HepG2 (cell line): ENCODE measurements at regions not wholly inside any gene's neighbourhood (a gene's known extent, or its start where the extent isn't known, plus 50 kb on each side); places are given as distances from the start of the nearest gene placed in this dataset.

Experiments
- ATAC-seq: fragments of 200-7000 bp; cut with Tn5 transposase; 3 replicates; pipeline ENCODE4 v1.9.1; 2020; ENCODE audit warnings: mild to moderate bottlenecking, moderate library complexity
- BruUV-seq: library from RNA; stranded (reverse); fragments of 400-500 nt; replicated peaks from 2 replicates; lab custom pipeline; 2021; lab: Mats Ljungman, UMichigan
- CTCF ChIA-PET: fragments of 300-600 bp; formaldehyde crosslinking; extraction: SDS; loops from one replicate; lab custom pipeline; 2021; ENCODE audit warnings: low total read pairs, inconsistent platforms, low intra/inter-chr PET ratio; lab: Yijun Ruan, JAX
- POLR2A ChIA-PET: fragments of 350-600 bp; sonication (Branson Sonifier 250); formaldehyde crosslinking; loops from one replicate; lab custom pipeline; 2020; ENCODE audit warnings: antibody characterized with exemption, inconsistent platforms; lab: Yijun Ruan, JAX
- DNase-seq: peaks from one replicate; pipeline ENCODE4 v3.0.0-alpha.2; 2015; ENCODE audit warnings: low spot score
- FAIRE-seq: peaks from 3 replicates; lab custom pipeline; 2011; peaks lifted over from hg19 to GRCh38; lab: Jason Lieb, UNC
- H2AFZ ChIP-seq: one replicate; pipeline ENCODE4 v1.6.1; 2011; ENCODE audit warnings: low read length, inconsistent platforms
- H3K27ac ChIP-seq: fragments of 300-600 bp; 3 replicates; pipeline ENCODE4 v1.8.0; 2011; ENCODE audit warnings: mixed run types, mild to moderate bottlenecking, mixed read lengths, low read length, inconsistent platforms; ENCODE audit not compliant: insufficient read depth; ENCODE audit errors: extremely low read length
- H3K27me3 ChIP-seq, 2 experiments: fragments of 200-600 bp in 1 of 2; 2 replicates in 1 of 2; 3 replicates in 1 of 2; pipeline versions ENCODE4 v1.6.0 to v1.8.0; 2011; ENCODE audit warnings: low read length in 2 of 2, mild to moderate bottlenecking in 2 of 2, moderate library complexity in 2 of 2, inconsistent platforms in 1 of 2; ENCODE audit not compliant: insufficient read depth in 2 of 2, control insufficient read depth in 1 of 2
- H3K36me3 ChIP-seq, 2 experiments: fragments of 200-600 bp in 1 of 2; replicated peaks in 1 of 2; 2 replicates in 1 of 2; 3 replicates in 1 of 2; pipeline versions ENCODE4 v1.5.1 to v1.8.0; 2011; ENCODE audit warnings: low read length in 2 of 2, inconsistent platforms in 1 of 2; ENCODE audit not compliant: insufficient read depth in 2 of 2, control insufficient read depth in 1 of 2
- H3K4me1 ChIP-seq: 2 replicates; pipeline ENCODE4 v1.5.1; 2012; ENCODE audit warnings: low read length, inconsistent platforms; ENCODE audit not compliant: insufficient read depth
- H3K4me2 ChIP-seq: 2 replicates; pipeline ENCODE4 v1.6.0; 2011; ENCODE audit warnings: low read depth, low read length, inconsistent platforms
- H3K4me3 ChIP-seq, 3 experiments: fragments of 200-600 bp in 1 of 3; sonication (generic), shearing (Covaris generic) in 1 of 3; replicated peaks in 1 of 3; 2 replicates each; pipeline ENCODE4 v1.5.1; 2011 to 2016; ENCODE audit warnings: low read length in 3 of 3, inconsistent platforms in 2 of 3, low read depth in 2 of 3, mild to moderate bottlenecking in 2 of 3, control low read depth in 1 of 3, mixed read lengths in 1 of 3; ENCODE audit not compliant: insufficient read depth in 1 of 3
- H3K79me2 ChIP-seq: one replicate; pipeline ENCODE4 v1.6.1; 2011; ENCODE audit warnings: low read length, inconsistent platforms; ENCODE audit not compliant: insufficient read depth
- H3K9ac ChIP-seq: 2 replicates; pipeline ENCODE4 v1.6.0; 2011; ENCODE audit warnings: mild to moderate bottlenecking, low read depth, low read length, inconsistent platforms; ENCODE audit not compliant: insufficient read depth
- H3K9me3 ChIP-seq: 2 replicates; pipeline ENCODE4 v1.5.1; 2012; ENCODE audit warnings: mild to moderate bottlenecking, low read length
- H4K20me1 ChIP-seq: 2 replicates; pipeline ENCODE4 v1.6.0; 2011; ENCODE audit warnings: inconsistent platforms, mild to moderate bottlenecking, low read length, moderate library complexity; ENCODE audit not compliant: insufficient read depth
- ARID4A ChIP-seq: sonication (generic); formaldehyde crosslinking; IDR thresholded peaks from 2 replicates; pipeline ENCODE4 v1.5.0; 2020; ENCODE audit warnings: mild to moderate bottlenecking, missing genetic modification reagents, borderline replicate concordance
- KLF16 ChIP-seq, 2 experiments: sonication (generic) in 1 of 2; formaldehyde crosslinking in 1 of 2; IDR thresholded peaks; 2 replicates each; pipeline versions ENCODE4 v1.6.1 to v1.8.0; 2016 to 2023; ENCODE audit warnings: missing genetic modification reagents in 2 of 2, missing compliant biosample characterization in 1 of 2
- TRAFD1 ChIP-seq: sonication (generic); formaldehyde crosslinking; IDR thresholded peaks from 2 replicates; pipeline ENCODE4 v1.5.1; 2020; ENCODE audit warnings: missing genetic modification reagents, mild to moderate bottlenecking, borderline replicate concordance
- ZNF275 ChIP-seq: sonication (generic); formaldehyde crosslinking; IDR thresholded peaks from 2 replicates; pipeline ENCODE4 v1.8.0; 2022; ENCODE audit warnings: missing genetic modification reagents, mild to moderate bottlenecking, inconsistent platforms, borderline replicate concordance
- ZNF350 ChIP-seq: sonication (generic); formaldehyde crosslinking; IDR thresholded peaks from 2 replicates; pipeline ENCODE4 v1.4.0; 2020; ENCODE audit warnings: mild to moderate bottlenecking, low read depth, missing genetic modification reagents, borderline replicate concordance
- ZNF549 ChIP-seq: sonication (generic); formaldehyde crosslinking; IDR thresholded peaks from 2 replicates; pipeline ENCODE4 v1.5.0; 2020; ENCODE audit warnings: missing genetic modification reagents
- WGBS: methylation state at CpG from one replicate; pipeline ENCODE4 v1.1.6; 2017; ENCODE audit warnings: low lambda C conversion rate; 5-methylcytosine and 5-hydroxymethylcytosine counted together
- in situ Hi-C: cut with HindIII; loops from 2 replicates; pipeline ENCODE4 v1.10.0; 2017; ENCODE audit warnings: low pct_unique_long_range_greater_than_20kb; ENCODE audit not compliant: extremely low pct_ligation_motif_present
- intact Hi-C: fragments of 100-400 bp; cut with micrococcal nuclease; formaldehyde crosslinking; loops from one replicate; pipeline ENCODE4 v1.10.0; 2022; ENCODE audit not compliant: unreplicated experiment
- TF ChIP-seq, protein P1 (sequence below): sonication (generic); formaldehyde crosslinking; IDR thresholded peaks from 2 replicates; pipeline ENCODE4 v1.5.1; 2020; ENCODE audit warnings: mild to moderate bottlenecking, missing genetic modification reagents, moderate library complexity
- TF ChIP-seq, protein P2 (sequence below): sonication (generic); formaldehyde crosslinking; IDR thresholded peaks from 2 replicates; pipeline ENCODE4 v1.4.0; 2020; ENCODE audit warnings: missing genetic modification reagents
- TF ChIP-seq, protein P3 (sequence below): sonication (generic); formaldehyde crosslinking; IDR thresholded peaks from 2 replicates; pipeline ENCODE4 v1.5.0; 2020; ENCODE audit warnings: mild to moderate bottlenecking, missing genetic modification reagents, moderate library complexity

DNA sequence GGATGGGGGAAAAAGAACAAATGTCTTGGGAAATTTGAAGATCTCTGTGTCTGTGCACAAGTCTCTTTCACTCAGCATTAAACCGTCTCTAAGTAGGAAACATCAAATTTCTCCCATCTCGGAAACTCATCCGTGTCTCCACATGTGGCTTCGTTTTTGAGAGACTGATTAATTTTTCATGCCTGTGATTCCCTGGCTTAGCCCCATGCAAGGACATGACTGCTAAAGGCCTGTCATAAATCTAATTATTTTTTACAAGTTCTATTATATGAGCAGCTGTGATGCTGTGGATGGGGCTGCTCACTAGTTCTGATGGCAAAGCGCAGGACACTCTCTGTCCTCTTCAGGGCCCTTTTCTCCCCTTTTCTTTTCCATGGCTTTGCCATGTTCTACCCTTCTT lies 129.1 kb downstream of the RGPD3 start:
- WGBS, result 63% methylated on average over 5 of the region's 5 CpGs
- intact Hi-C loops, result no loop called here
- POLR2A ChIA-PET, result no interaction called here
- TF ChIP-seq, protein P1, sequence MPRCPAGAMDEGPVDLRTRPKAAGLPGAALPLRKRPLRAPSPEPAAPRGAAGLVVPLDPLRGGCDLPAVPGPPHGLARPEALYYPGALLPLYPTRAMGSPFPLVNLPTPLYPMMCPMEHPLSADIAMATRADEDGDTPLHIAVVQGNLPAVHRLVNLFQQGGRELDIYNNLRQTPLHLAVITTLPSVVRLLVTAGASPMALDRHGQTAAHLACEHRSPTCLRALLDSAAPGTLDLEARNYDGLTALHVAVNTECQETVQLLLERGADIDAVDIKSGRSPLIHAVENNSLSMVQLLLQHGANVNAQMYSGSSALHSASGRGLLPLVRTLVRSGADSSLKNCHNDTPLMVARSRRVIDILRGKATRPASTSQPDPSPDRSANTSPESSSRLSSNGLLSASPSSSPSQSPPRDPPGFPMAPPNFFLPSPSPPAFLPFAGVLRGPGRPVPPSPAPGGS (CRISPR knock-in tag), result no peak
- no peak for TF ChIP-seq ZNF549 (CRISPR knock-in tag)
- TF ChIP-seq TRAFD1 (CRISPR knock-in tag), result no peak
- TF ChIP-seq KLF16 (CRISPR knock-in tag; IDR thresholded peaks at IDR 0.05), result no peak
- TF ChIP-seq ZNF350 (CRISPR knock-in tag), result no peak
- TF ChIP-seq, protein P2, sequence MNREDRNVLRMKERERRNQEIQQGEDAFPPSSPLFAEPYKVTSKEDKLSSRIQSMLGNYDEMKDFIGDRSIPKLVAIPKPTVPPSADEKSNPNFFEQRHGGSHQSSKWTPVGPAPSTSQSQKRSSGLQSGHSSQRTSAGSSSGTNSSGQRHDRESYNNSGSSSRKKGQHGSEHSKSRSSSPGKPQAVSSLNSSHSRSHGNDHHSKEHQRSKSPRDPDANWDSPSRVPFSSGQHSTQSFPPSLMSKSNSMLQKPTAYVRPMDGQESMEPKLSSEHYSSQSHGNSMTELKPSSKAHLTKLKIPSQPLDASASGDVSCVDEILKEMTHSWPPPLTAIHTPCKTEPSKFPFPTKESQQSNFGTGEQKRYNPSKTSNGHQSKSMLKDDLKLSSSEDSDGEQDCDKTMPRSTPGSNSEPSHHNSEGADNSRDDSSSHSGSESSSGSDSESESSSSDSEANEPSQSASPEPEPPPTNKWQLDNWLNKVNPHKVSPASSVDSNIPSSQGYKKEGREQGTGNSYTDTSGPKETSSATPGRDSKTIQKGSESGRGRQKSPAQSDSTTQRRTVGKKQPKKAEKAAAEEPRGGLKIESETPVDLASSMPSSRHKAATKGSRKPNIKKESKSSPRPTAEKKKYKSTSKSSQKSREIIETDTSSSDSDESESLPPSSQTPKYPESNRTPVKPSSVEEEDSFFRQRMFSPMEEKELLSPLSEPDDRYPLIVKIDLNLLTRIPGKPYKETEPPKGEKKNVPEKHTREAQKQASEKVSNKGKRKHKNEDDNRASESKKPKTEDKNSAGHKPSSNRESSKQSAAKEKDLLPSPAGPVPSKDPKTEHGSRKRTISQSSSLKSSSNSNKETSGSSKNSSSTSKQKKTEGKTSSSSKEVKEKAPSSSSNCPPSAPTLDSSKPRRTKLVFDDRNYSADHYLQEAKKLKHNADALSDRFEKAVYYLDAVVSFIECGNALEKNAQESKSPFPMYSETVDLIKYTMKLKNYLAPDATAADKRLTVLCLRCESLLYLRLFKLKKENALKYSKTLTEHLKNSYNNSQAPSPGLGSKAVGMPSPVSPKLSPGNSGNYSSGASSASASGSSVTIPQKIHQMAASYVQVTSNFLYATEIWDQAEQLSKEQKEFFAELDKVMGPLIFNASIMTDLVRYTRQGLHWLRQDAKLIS (CRISPR knock-in tag), result no peak
- no peak for TF ChIP-seq ZNF275
- TF ChIP-seq ARID4A, result no peak
- TF ChIP-seq, protein P3, sequence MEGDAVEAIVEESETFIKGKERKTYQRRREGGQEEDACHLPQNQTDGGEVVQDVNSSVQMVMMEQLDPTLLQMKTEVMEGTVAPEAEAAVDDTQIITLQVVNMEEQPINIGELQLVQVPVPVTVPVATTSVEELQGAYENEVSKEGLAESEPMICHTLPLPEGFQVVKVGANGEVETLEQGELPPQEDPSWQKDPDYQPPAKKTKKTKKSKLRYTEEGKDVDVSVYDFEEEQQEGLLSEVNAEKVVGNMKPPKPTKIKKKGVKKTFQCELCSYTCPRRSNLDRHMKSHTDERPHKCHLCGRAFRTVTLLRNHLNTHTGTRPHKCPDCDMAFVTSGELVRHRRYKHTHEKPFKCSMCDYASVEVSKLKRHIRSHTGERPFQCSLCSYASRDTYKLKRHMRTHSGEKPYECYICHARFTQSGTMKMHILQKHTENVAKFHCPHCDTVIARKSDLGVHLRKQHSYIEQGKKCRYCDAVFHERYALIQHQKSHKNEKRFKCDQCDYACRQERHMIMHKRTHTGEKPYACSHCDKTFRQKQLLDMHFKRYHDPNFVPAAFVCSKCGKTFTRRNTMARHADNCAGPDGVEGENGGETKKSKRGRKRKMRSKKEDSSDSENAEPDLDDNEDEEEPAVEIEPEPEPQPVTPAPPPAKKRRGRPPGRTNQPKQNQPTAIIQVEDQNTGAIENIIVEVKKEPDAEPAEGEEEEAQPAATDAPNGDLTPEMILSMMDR (CRISPR knock-in tag), result no peak

More for the DNA sequence above, 129.1 kb downstream of the RGPD3 start:
- H3K36me3 ChIP-seq, result no peaks in the 10 kb centered on the region
- no peak overlapping the region for H3K4me2 ChIP-seq
- no peak for ATAC-seq
- no peak for DNase-seq
- CTCF ChIA-PET, result no interaction called here
- peaks cover 26% of the 10 kb centered on the region for H3K4me1 ChIP-seq
- H2AFZ ChIP-seq, result no peak overlapping the region
- peaks cover 0 to 46% of the 10 kb centered on the region in 2 experiments; a peak in 3 of 5 replicates for H3K27me3 ChIP-seq
- BruUV-seq, result no TSS peak
- no peaks in the 10 kb centered on the region for H4K20me1 ChIP-seq
- FAIRE-seq, result no peak
- in situ Hi-C loops, result no loop called here
- no peaks in the 10 kb centered on the region for H3K9me3 ChIP-seq
- no peak overlapping the region for H3K27ac ChIP-seq
- no peaks in the 10 kb centered on the region for H3K79me2 ChIP-seq
- no peak overlapping the region for H3K9ac ChIP-seq
- H3K4me3 ChIP-seq, result no peak overlapping the region
